ENCODE measurements at regions not wholly inside any gene's neighbourhood (a gene's known extent, or its start where the extent isn't known, plus 50 kb on each side); places are given as distances from the start of the nearest gene placed in this dataset.

DNA sequence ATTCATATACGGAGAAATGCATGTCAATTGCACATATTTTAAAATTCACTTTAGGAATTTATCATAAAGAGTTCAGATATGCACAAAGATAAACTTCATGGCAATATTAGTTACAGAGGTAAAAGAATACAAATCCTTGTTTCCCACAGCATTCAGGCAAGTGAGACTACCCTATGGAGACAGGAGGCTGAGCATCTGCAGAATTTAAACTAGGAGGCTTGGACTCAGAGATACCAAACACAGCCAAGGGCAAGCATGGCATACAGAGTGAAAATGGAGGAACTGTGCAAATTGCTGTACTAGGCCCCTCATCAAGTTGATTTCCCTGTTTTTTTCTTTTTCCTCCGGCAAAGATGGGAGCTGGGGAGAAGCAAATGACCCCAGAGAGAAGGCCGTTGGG, 94.2 kb downstream of the SLC24A2 start:
- TF ChIP-seq, protein P1, sequence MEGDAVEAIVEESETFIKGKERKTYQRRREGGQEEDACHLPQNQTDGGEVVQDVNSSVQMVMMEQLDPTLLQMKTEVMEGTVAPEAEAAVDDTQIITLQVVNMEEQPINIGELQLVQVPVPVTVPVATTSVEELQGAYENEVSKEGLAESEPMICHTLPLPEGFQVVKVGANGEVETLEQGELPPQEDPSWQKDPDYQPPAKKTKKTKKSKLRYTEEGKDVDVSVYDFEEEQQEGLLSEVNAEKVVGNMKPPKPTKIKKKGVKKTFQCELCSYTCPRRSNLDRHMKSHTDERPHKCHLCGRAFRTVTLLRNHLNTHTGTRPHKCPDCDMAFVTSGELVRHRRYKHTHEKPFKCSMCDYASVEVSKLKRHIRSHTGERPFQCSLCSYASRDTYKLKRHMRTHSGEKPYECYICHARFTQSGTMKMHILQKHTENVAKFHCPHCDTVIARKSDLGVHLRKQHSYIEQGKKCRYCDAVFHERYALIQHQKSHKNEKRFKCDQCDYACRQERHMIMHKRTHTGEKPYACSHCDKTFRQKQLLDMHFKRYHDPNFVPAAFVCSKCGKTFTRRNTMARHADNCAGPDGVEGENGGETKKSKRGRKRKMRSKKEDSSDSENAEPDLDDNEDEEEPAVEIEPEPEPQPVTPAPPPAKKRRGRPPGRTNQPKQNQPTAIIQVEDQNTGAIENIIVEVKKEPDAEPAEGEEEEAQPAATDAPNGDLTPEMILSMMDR (IDR thresholded peaks at IDR 0.05), result no peak
- no peak overlapping the region for H3K27ac ChIP-seq
- ATAC-seq (ENCODE audit: insufficient number of reproducible peaks, low FRiP score, low read depth) (no peak), DNase-seq (ENCODE audit: low spot score) (no peak)
- H3K4me3 ChIP-seq, result no peak overlapping the region
- no peaks in the 10 kb centered on the region for H3K27me3 ChIP-seq (replicated peaks; ENCODE audit: insufficient read depth)
- H3K4me1 ChIP-seq (ENCODE audit: control insufficient read depth in 1 of 2, low read depth in 2 of 2), result no peaks in the 10 kb centered on the region
- no peaks in the 10 kb centered on the region for H3K9me3 ChIP-seq
- no peaks in the 10 kb centered on the region for H3K36me3 ChIP-seq

DNA sequence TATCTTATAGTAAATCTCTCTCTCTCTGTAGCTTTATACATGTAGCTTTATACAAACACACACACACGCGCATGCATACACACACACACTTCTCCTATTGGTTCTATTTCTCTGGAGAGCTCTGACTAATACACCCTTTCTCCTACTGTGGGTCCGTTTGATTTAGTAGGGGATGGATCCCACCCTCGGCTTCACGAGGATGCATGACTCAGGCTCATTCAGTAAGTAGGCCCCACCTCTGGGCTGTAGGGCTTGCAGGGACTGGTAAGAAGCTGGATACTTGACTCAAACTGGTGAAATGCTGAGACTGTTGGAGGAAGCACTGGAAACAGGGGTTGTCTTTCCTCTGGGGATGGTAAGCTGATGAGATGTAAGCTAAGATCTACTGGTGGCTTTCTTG, 98.7 kb downstream of the SLC24A2 start:
- no peak for ATAC-seq (ENCODE audit: insufficient number of reproducible peaks, low FRiP score, low read depth)

DNA sequence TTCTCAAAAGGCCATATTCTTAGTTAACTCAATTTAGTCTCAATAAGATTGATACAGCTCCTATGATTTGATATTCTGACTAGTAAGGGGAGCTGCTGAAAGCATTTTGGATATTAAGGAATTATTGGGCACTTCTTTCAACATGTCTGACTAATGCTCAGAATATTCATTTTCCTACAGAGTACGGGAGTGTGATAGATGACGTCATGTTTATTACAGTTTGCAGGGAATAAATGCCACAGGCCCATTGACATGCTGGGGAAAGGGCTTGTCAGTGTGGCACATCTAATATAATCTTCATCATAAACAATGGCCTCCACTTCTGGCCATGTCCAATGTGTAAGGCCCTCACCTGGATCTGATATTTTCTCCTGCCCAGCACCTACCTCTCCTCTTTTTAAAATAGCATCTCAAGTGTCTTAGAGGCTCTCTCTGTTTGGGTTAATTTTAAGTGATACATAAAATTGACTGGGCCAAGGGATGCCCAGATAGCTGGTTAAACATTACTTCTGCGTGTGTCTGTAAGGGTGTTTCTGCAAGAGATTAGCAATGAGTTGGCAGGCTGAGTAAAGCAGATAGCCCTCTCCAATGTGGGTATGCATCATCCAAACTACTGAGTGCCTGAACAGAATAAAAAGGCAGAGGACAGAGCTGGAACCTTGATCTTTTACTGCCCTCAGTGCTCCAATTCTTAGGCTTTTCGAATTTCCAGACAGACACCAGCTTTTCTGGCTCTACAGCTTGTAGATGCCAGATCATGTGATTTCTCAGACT, 99.3 kb downstream of the SLC24A2 start:
- TF ChIP-seq, protein P1 (IDR thresholded peaks at IDR 0.05), result no peak
- Histone ChIP-seq H3K9me3 (no peaks in the 10 kb centered on the region), H3K27me3 (replicated peaks; ENCODE audit: insufficient read depth) (no peaks in the 10 kb centered on the region), H3K4me1 (ENCODE audit: control insufficient read depth in 1 of 2, low read depth in 2 of 2) (no peaks in the 10 kb centered on the region), H3K36me3 (no peaks in the 10 kb centered on the region), H3K27ac (no peak overlapping the region), H3K4me3 (no peak overlapping the region)
- DNase-seq (ENCODE audit: low spot score) (no peak), ATAC-seq (ENCODE audit: insufficient number of reproducible peaks, low FRiP score, low read depth) (no peak)

More for the DNA sequence above, 98.7 kb downstream of the SLC24A2 start:
- no peak for DNase-seq (ENCODE audit: low spot score)
- no peak overlapping the region for H3K27ac ChIP-seq
- no peaks in the 10 kb centered on the region for H3K27me3 ChIP-seq (replicated peaks; ENCODE audit: insufficient read depth)
- TF ChIP-seq, protein P1 (IDR thresholded peaks at IDR 0.05), result no peak
- no peaks in the 10 kb centered on the region for H3K9me3 ChIP-seq
- no peaks in the 10 kb centered on the region for H3K4me1 ChIP-seq (ENCODE audit: control insufficient read depth in 1 of 2, low read depth in 2 of 2)
- no peak overlapping the region for H3K4me3 ChIP-seq
- no peaks in the 10 kb centered on the region for H3K36me3 ChIP-seq

DNA sequence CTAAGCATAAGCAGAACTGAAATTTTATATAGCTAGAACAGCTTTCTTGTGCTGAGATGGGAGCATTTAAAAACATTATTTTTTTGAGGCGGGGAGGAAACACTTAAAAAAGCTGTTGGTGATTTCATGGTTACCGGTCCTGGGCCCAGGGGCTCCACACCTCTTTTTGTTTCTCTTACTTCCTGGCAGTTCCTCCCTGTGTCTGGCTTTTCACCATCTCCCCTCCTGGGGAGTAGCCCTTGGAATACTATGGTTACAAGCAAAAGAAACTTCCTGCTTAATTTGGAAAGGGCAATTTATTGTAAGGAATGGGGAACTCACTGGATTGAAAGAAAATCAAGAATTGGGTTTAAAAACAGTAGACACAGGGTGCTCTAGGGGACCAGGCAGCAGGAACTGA, 105.1 kb downstream of the SLC24A2 start:
- TF ChIP-seq, protein P1 (IDR thresholded peaks at IDR 0.05), result no peak
- ATAC-seq (ENCODE audit: insufficient number of reproducible peaks, low FRiP score, low read depth), result no peak
- no peaks in the 10 kb centered on the region for H3K9me3 ChIP-seq

DNA sequence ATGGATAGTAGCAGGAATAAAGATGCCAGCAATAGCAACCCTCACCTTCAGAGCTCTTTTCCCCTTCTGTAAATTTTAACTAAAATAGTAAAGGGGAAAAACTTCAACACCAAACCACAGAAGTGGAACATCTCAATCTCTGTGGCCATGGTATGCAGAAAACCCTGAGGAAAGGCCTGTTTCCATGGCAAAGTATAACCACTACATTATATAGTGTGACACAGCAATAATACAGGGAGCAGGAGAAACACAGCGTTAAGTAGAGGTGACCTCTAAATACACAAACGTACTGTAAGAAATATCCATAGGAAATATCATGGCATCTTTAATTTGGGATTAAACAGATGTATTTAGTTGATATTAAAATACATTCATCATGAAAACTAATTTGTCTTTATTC, 106.4 kb downstream of the SLC24A2 start:
- no peak for DNase-seq (ENCODE audit: low spot score)
- TF ChIP-seq, protein P1 (IDR thresholded peaks at IDR 0.05), result no peak
- Histone ChIP-seq H3K4me1 (ENCODE audit: control insufficient read depth in 1 of 2, low read depth in 2 of 2) (no peaks in the 10 kb centered on the region), H3K27ac (no peak overlapping the region), H3K36me3 (no peaks in the 10 kb centered on the region), H3K27me3 (replicated peaks; ENCODE audit: insufficient read depth) (no peaks in the 10 kb centered on the region), H3K9me3 (no peaks in the 10 kb centered on the region), H3K4me3 (no peak overlapping the region)
- ATAC-seq (ENCODE audit: insufficient number of reproducible peaks, low FRiP score, low read depth), result no peak

More for the DNA sequence above, 105.1 kb downstream of the SLC24A2 start:
- H3K27ac ChIP-seq, result no peak overlapping the region
- H3K36me3 ChIP-seq, result no peaks in the 10 kb centered on the region
- H3K27me3 ChIP-seq (replicated peaks; ENCODE audit: insufficient read depth), result no peaks in the 10 kb centered on the region
- H3K4me1 ChIP-seq (ENCODE audit: control insufficient read depth in 1 of 2, low read depth in 2 of 2), result no peaks in the 10 kb centered on the region
- DNase-seq (ENCODE audit: low spot score), result no peak
- no peak overlapping the region for H3K4me3 ChIP-seq
